WTC11 (cell line): ENCODE measurements at regions not wholly inside any gene's neighbourhood (a gene's known extent, or its start where the extent isn't known, plus 50 kb on each side); places are given as distances from the start of the nearest gene placed in this dataset.
A peak's percentile ranks its signal among the peaks of the same experiment; 100 is the strongest.

ENCODE experiments used
- ATAC-seq: fragments of 200-7000 bp; cut with Tn5 transposase; 2 replicates; pipeline ENCODE4 v1.10.0; 2021; ENCODE audit warnings: mild to moderate bottlenecking, moderate library complexity
- CTCF ChIA-PET: fragments of 300-600 bp; sonication (Branson Sonifier 250); formaldehyde crosslinking; loops from one replicate; lab custom pipeline; 2021; ENCODE audit warnings: antibody characterized with exemption; lab: Charles Lee
- POLR2A ChIA-PET: fragments of 350-600 bp; sonication (Branson Sonifier 250); formaldehyde crosslinking; loops from one replicate; lab custom pipeline; 2021; ENCODE audit warnings: antibody characterized with exemption; lab: Charles Lee
- DNase-seq: peaks from one replicate; pipeline ENCODE4 v3.0.0; 2021; ENCODE audit warnings: low spot score
- H3K27ac Mint-ChIP-seq: 2 replicates; pipeline ENCODE4 v1.8.0; 2021; ENCODE audit warnings: mixed read lengths
- H3K27me3 Mint-ChIP-seq: 2 replicates; pipeline ENCODE4 v1.8.0; 2021; ENCODE audit warnings: low read depth, mild to moderate bottlenecking, moderate library complexity, mixed read lengths
- H3K36me3 Mint-ChIP-seq: 2 replicates; pipeline ENCODE4 v1.8.0; 2021; ENCODE audit warnings: mixed read lengths
- H3K4me1 Mint-ChIP-seq: 2 replicates; pipeline ENCODE4 v1.8.0; 2022; ENCODE audit warnings: mixed read lengths
- H3K4me3 Mint-ChIP-seq: 2 replicates; pipeline ENCODE4 v1.8.0; 2021; ENCODE audit warnings: mild to moderate bottlenecking, moderate library complexity, mixed read lengths
- H3K9me3 Mint-ChIP-seq: 2 replicates; pipeline ENCODE4 v1.8.0; 2021; ENCODE audit warnings: mixed read lengths
- ATF2 ChIP-seq: sonication (generic); formaldehyde crosslinking; IDR thresholded peaks from 2 replicates; pipeline ENCODE4 v1.8.1; 2022; ENCODE audit warnings: low read depth, missing genetic modification reagents, borderline replicate concordance
- ATF3 ChIP-seq: sonication (generic); formaldehyde crosslinking; conservative IDR thresholded peaks from 2 replicates; pipeline ENCODE4 v1.8.1; 2022; ENCODE audit warnings: mild to moderate bottlenecking, missing genetic modification reagents
- E2F5 ChIP-seq: sonication (generic); formaldehyde crosslinking; IDR thresholded peaks from 2 replicates; pipeline ENCODE4 v1.8.1; 2022; ENCODE audit warnings: mild to moderate bottlenecking, moderate library complexity, missing genetic modification reagents
- ERG ChIP-seq: fragments of 250-450 bp; sonication (Bioruptor Pico); IDR thresholded peaks from 2 replicates; pipeline ENCODE4 v1.8.0; 2021; ENCODE audit warnings: mild to moderate bottlenecking
- ESRRA ChIP-seq: sonication (generic); formaldehyde crosslinking; IDR thresholded peaks from 2 replicates; pipeline ENCODE4 v1.8.1; 2022; ENCODE audit warnings: mild to moderate bottlenecking, missing genetic modification reagents, borderline replicate concordance
- ETV6 ChIP-seq: sonication (generic); formaldehyde crosslinking; IDR thresholded peaks from 2 replicates; pipeline ENCODE4 v1.8.1; 2022; ENCODE audit warnings: mild to moderate bottlenecking, missing genetic modification reagents
- FOXJ3 ChIP-seq: sonication (generic); formaldehyde crosslinking; IDR thresholded peaks from 2 replicates; pipeline ENCODE4 v1.9.0; 2021; ENCODE audit warnings: missing genetic modification reagents, mild to moderate bottlenecking, borderline replicate concordance
- FOXK1 ChIP-seq: sonication (generic); formaldehyde crosslinking; IDR thresholded peaks from 2 replicates; pipeline ENCODE4 v1.8.0; 2022; ENCODE audit warnings: mild to moderate bottlenecking, moderate library complexity, missing genetic modification reagents
- FOXP4 ChIP-seq: sonication (generic); formaldehyde crosslinking; IDR thresholded peaks from 2 replicates; pipeline ENCODE4 v1.8.0; 2022; ENCODE audit warnings: mild to moderate bottlenecking, missing genetic modification reagents
- GTF2I ChIP-seq: fragments of 250-450 bp; sonication (Bioruptor Pico); conservative IDR thresholded peaks from 2 replicates; pipeline ENCODE4 v1.4.0; 2021; ENCODE audit warnings: mild to moderate bottlenecking
- HMGA2 ChIP-seq: fragments of 250-450 bp; sonication (Bioruptor Pico); IDR thresholded peaks from 2 replicates; pipeline ENCODE4 v1.4.0; 2021; ENCODE audit warnings: mild to moderate bottlenecking, moderate library complexity
- MAX ChIP-seq: sonication (generic); formaldehyde crosslinking; IDR thresholded peaks from 2 replicates; pipeline ENCODE4 v1.8.0; 2022; ENCODE audit warnings: mild to moderate bottlenecking, missing genetic modification reagents
- RELA ChIP-seq: sonication (generic); formaldehyde crosslinking; IDR thresholded peaks from 2 replicates; pipeline ENCODE4 v1.8.1; 2022; ENCODE audit warnings: missing genetic modification reagents, mild to moderate bottlenecking, borderline replicate concordance
- SMAD3 ChIP-seq: sonication (generic); formaldehyde crosslinking; IDR thresholded peaks from 2 replicates; pipeline ENCODE4 v1.8.0; 2022; ENCODE audit warnings: missing genetic modification reagents, mild to moderate bottlenecking, borderline replicate concordance
- ZMAT4 ChIP-seq: fragments of 250-450 bp; sonication (Bioruptor Pico); IDR thresholded peaks from 2 replicates; pipeline ENCODE4 v1.9.0; 2021; ENCODE audit warnings: mild to moderate bottlenecking
- ZSCAN18 ChIP-seq: fragments of 250-450 bp; sonication (Bioruptor Pico); IDR thresholded peaks from 2 replicates; pipeline ENCODE4 v2.1.2; 2022; ENCODE audit warnings: mild to moderate bottlenecking, moderate library complexity

- Mint-ChIP-seq H3K9me3 (0 out of 2 replicates have a peak, but pooled peaks cover 4% of the 10 kb centered on the region), H3K4me1 (peaks cover 22% of the 10 kb centered on the region)
- CTCF ChIA-PET = interaction anchor here (0.6 to 1.4 kb wide), 4 partner anchors 13 to 177 kb away, joined by 3 to 4 read pairs (median 3); no protein-coding TSS in a partner anchor
- TF ChIP-seq GTF2I (CRISPR knock-in tag) = no peak
- TF ChIP-seq MAX (CRISPR knock-in tag) = no peak
- TF ChIP-seq ATF2 (CRISPR knock-in tag) = no peak
- no peak for TF ChIP-seq FOXJ3 (CRISPR knock-in tag)
- no peak for TF ChIP-seq ATF3 (CRISPR knock-in tag)
- TF ChIP-seq ZSCAN18 (CRISPR knock-in tag) = no peak
- TF ChIP-seq RELA (CRISPR knock-in tag) = no peak
- no peak for TF ChIP-seq FOXP4 (CRISPR knock-in tag)
- TF ChIP-seq ESRRA = no peak
- no peak for TF ChIP-seq ETV6 (CRISPR knock-in tag)
- TF ChIP-seq E2F5 (CRISPR knock-in tag) = no peak
- no peak for TF ChIP-seq ERG (CRISPR knock-in tag)
- TF ChIP-seq SMAD3 (CRISPR knock-in tag) = no peak
- TF ChIP-seq FOXK1 (CRISPR knock-in tag) = no peak
- no peak for TF ChIP-seq ZMAT4
- no peak for TF ChIP-seq HMGA2 (CRISPR knock-in tag)
- TF ChIP-seq, all 79 proteins: peak for 0
- Mint-ChIP-seq H3K36me3 (no peaks in the 10 kb centered on the region), H3K27me3 (no peaks in the 10 kb centered on the region), H3K27ac (0 out of 2 replicates have a peak overlapping the region, but pooled peaks have one; percentile 20), H3K4me3 (no peak overlapping the region)
- POLR2A ChIA-PET = no interaction called here
- ATAC-seq (peak; percentile 79), DNase-seq (no peak)
These were observed 203.7 kb upstream of the ESRRG start for GRCh38 chr1:216926720-216927510.
